Femur (tissue), 1 donor: ENCODE measurements at regions not wholly inside any gene's neighbourhood (a gene's known extent, or its start where the extent isn't known, plus 50 kb on each side); places are given as distances from the start of the nearest gene placed in this dataset.
"Not testable (repeated sequence)": the region's sequence is repeated elsewhere in the genome, so short reads cannot be mapped to it uniquely, and the experiment has no call there.

ENCODE experiments used
- DNase-seq: peaks from one replicate; pipeline ENCODE4 v3.0.0-alpha.2; 2017

DNA sequence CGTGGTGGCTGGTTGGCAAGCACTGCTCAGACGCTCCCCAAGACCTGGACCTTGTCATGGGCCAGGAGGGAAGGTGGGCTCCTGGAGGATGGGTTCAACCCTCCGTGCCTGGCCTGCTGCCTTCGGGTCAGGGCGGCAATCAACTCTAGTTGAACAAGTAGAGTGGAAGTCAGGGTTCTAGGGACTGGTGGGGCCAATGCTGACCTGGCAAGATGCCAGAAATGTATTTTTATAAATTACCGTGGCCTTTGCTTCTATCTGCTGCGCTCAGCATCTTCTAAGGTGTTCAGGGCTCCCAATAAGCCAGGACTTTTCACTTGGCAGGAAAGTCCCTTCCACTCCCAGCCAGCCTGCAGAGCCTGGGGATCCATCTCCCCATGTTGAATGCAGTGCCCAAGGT, 207.1 kb upstream of the N4BP1 start:
- no peak for DNase-seq

DNA sequence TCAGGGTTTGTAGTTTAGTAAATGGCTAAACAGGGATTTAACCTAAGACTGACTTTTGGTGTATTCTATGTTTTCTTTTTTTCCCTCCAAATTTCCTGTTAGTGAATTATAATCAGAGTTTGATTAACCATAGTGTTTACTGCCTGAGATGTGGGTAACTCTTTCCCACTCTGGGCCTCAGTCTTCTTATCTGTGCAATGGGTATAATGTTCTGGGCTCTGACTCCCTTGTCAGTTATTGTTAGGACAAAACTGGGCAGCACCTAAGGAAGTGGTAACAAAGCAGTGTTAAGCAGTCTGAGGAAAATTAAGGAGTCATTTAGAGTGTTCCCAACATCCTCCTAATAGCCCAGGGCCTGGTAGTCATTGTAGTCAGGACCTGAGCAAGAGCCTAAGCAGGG, 206.4 kb upstream of the N4BP1 start:
- no peak for DNase-seq

DNA sequence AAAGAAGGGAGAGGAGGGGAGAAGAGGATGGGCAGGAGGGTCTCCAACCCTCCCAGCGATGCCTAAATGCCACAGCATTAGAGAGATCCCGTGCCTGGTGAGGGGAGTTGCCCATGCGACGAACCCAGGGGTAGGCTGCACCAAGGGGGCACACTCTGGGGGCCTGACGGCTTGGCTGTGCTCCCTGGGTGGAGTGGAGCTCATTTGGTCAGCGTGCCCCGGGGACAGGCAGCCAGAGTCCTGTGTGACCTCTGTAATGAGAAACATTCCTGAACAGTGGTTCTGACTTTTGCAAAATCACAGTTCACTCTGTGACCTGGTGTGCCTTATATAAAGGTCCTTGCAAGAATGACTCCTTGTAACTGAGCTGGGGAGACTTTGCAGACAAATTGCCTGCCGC, 205.0 kb upstream of the N4BP1 start:
- no peak for DNase-seq

DNA sequence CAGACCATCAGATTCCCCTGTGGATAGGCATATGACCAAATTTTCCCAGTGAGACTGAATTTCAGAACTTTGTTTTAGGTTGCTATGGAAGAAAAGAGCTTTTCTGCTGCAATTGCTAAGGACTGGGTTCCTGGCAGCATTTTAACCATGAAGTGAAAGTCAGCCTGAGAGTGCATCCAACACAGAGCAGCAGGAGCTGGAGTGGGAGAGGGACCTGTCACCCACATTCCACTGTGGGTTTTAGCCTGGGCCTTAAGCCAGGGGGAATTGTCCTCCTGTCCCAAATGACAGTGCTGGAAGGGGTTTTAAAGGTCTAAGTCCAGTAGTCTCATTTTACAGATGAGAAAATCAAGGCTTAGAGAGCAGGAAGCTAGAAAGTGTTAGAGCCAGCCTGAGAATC, 203.5 kb upstream of the N4BP1 start:
- no peak for DNase-seq

DNA sequence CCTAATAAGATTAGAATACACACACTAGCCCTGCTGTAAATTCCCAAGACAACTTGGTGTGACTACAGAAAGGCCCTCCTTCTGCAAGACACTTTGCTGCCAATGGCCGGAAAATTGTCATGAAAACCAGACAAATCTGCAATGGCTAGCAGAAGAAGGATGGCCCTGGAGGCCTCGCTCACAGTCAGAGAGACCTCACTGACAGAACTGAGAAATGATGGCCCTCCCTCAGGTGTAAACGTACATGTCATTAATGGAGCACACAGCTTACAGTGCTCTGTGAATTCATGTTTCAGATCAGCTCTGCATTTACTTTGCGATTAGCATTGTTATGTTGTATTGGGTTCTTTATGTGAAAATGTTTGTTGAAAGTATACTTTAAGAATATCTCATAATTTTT, 202.9 kb upstream of the N4BP1 start:
- no peak for DNase-seq

DNA sequence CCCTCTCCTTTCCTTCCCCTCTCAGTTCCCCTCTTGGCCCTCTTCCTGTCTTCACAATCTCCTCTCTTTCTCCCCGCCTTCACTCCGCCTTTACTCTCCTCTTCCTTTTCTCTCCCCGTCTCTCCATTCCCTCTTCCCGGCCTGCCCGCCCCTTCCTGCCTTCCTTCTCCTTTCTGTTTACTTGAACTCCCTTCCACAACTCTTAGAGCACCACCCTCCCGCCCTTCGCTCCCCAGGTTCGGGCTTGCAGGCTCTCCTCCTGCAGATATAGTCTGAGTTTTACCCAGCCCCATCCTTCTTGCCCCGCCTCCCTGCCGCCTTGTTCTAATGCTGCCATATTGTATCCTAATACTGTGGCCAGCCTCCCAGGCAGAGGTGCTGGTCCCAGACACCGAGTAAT, 201.5 kb upstream of the N4BP1 start:
- no peak for DNase-seq

DNA sequence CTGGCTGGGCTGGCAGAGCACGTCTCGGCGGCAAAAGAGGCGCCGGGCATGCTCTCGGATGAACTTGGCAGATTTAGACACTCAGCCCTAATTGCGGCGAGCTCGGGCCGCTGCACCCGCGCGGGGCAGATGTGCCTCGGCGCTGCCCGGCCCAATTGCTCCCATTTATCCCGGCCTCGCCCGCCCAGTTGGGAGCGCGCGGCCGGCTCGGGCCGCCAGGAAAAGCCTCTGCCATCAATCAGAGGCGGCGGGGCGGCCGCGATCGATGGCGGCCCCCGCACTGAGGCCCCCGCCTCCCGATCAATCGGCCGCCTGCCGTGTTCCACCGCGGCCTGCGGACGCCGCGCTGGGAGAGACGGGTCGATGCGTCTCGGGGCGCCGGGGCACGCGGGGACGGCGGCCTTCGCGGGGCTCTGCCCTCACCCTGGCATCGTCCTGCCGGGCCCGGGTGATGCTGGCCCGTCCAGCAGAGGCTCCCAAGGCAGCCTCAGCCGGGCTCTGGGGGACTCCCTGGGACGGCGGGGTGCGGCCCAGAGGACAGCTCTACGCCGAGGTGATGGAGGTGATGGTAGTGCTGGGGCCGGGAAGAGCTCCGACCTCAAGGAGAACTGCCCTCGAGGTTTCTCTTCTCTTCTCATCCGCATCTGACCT, 200.9 kb upstream of the N4BP1 start:
- no peak for DNase-seq

DNA sequence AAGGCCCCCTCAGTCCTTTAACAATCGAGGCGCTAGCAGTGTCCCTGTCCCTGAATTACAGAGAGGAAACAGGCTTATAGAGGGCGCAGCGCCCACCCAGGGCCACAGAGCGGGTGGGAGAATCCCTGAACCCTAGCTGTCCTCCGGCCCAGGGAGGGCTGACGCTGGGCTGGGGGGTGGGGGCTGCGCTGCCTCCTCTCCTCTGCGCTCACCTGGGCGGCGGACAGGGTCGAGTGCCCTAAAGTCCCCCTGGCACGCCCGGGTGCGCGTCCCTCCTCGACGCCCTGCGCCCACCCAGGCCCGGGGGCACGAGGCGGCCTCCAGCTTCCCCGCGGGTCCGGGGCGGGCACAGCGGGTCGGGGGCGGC, 200.4 kb upstream of the N4BP1 start:
- DNase-seq = no peak

DNA sequence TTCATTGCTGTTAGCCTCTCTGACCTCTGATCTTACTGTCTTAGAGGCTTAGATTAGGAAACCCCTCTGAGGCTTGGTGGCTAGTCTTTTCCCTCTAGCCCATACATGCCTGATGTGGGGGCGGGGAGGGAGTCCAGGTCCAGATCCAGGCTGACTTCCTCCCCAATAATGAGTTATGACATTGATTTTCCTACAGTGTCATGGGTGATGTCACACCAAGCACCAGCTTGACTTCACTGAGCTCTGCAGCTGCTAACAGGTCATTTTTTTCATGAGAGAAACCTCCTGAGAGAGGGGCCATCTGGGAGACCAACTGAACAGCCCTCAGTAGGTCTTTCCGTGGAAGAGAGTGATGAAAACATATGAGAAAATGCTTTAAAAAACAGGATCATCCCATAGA, 180.2 kb upstream of the N4BP1 start:
- no peak for DNase-seq

DNA sequence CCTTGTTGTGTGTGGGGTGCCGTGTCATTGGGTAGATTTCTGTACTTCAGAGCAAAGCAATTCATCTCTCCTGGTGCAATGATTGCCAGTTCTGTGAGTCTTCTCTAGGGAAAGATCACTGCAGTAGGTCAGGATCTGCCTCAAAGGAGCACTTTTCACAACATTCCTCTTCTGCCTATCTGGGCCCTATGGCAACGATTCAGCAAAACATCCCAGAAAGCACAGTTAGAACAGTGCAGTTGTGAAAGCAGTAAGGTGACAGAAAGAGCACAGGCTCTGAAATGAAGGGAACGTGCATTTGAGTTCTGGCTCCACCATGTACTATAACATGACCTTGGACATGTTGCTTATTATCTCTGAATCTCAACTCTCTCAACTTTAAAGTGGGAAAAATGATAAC, 178.5 kb upstream of the N4BP1 start:
- DNase-seq = no peak

DNA sequence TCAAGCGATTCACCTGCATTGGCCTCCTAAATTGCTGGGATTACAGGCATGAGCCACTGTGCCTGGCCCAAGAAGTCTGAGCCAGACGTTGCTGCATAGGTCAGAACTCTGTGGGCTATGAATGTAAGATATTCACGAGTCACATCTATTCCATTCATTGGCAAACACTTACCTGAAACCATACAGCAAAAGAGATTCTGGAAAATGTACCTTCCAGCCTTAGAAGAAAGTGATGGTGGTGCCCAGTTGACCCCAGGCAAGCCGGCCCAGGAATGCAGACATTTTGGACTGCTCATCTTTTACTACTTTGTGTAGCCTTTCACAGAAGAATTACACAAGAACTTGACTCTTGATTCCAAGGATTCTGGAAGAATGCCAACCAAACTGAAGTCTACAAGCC, 135.6 kb upstream of the N4BP1 start:
- DNase-seq = no peak

DNA sequence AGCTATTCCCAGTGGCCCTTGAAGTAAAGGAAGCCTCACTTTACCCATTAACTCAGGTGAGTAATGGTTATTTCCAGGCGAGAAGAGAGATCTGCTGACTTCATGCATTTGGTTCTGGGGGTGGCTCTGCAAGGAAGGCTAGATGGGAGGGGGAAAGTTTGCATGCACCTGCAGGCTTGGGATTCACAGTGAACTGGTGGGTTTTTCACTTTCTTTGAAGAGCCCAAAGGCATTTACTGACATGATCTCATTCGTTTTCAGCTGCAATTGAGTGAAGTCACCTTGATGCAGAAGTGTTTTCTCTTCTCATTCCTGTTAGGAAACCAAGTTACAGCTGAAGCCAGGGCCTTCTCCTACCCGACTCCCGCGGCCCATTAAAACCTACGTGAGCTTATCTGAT, 131.0 kb upstream of the N4BP1 start:
- no peak for DNase-seq

DNA sequence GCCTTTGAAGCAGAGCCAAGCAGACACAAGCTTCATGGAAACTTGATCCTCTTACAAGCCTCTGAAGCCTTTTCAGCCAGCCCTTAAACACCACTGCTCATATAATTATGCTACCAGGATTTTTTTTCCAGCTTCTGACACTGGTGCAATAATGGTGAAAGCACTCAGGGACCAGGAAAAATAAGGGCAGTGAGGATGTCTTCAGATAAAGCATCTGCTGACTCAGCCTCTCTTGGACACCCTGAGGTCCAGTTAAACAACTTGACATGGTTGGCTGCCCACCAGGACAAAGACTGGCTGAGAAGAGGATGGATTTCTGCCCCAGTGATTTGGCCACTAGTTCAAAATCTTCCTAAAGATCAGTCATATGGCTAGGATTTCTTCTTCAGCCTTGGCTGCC, 124.2 kb upstream of the N4BP1 start:
- DNase-seq = no peak

DNA sequence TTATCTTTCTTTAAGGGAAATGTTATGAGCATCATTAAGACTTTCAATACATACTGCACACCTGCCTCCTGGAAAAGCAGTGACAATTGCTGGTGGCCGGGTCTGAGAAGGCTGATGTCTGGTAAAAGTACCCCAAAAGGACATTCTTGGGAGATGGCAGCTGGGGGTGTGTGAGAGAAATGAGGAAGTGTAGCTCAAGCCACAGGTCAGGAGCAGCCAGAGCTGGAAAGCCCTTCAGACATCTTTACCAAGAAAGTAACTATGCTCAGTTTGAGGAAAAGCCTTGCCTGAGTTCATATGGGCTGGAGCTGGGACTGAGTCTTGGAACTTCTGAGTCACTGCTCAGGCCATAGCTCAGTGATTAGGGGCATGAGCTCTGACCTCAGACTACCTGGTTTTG, 94.7 kb upstream of the N4BP1 start:
- no peak for DNase-seq

DNA sequence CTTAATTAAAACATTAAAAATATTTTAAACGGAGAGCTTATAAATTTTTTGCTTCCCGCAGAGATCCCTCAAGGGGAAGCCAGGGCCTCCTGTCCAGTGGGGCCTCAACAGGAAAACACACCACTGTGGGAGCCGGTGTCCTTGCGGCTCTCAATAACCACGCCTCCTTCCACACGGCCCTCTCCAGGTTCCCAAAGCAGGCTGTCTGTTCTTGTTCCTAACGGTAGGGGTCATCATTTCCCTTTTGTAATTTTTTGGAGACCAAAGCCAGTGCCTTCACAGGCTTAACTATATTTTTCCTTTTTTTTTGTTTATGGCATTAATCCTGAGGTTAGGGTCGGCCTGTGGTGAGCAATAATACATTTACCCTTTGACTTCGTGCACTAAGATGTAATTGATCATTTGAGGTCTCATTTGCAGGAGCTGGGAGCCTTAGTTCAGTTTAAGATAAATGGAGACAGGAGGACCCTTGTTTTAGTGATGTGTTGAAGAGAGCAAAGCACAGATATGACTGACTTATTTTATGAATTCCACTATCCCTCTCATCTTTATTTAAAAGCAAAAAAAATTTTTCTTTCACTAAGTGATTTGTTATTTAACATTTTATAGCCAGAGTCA, 77.5 kb upstream of the N4BP1 start:
- peak; percentile 47 for DNase-seq

DNA sequence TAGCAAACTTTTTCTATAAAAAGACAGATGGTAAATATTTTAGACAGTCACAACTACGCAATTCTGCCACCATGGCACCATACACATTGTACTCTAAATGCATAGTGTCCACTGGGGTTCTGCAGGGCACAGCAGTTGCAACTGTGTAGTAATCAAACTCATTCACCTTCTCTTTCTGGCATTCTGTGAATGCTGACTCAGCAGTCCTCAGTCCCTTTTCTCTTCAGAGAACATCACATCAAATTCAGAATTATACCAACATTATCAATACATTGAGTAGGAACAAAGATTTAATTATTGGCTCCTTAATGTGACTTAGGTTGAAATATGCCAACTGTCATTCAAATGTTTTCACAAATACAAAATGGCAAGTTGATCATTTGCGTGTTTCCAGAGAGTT, 74.2 kb upstream of the N4BP1 start:
- no peak for DNase-seq

DNA sequence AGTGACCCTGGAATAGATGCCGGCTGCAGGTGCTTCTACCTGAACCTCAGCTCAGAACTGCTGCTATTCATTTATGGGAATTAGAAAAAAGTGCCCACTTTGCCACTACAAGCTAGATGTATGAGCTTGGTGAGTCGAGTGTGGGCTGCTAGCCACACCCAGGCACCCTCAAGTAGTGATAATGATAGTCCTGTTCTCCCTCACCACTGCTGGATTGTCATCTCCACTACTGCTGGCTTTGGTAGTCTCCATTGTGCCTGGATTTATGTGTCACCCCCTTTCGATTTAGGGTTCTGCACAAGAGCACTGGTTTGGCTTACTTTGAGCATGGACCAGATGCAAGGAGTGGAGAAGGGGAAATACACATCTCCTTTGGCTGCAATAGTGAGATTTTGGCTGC, 73.0 kb upstream of the N4BP1 start:
- no peak for DNase-seq

DNA sequence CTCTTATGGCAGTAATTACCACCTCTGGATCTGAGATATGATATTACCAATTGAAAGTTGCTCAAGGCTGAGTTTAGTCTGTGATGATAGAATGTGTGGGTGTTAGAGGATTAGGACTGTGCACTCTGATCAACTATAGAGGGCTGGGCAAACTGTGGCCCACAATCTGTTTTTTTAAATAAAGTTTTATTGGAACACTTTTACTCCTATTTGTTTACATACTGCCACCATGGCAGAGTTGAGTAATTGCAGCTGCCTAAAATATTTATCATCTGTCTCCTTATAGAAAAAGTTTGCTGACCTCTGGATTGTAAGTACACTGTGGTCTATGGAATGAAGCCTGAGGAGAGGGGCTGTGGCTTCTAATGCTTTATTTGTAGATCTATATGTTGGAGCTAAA, 71.5 kb upstream of the N4BP1 start:
- DNase-seq = no peak

DNA sequence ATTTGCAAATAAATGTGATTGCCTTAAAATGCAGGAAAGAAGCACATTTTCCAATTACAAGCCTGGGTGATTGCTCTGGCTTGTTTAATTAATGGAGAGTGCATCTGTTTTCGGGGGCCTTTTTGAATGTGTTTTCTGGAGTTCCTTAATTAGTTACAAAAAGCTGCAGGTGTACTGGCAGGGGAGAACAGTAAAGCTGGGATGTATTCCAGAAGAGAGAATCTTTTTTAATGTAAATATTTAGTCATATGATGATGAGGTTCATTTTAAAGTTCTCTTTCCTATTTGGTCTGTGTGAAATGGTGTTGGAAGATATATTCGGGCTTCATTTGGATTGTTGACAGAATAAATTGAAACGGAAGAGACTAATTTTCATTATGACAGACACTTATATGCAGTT, 70.9 kb upstream of the N4BP1 start:
- DNase-seq = no peak

DNA sequence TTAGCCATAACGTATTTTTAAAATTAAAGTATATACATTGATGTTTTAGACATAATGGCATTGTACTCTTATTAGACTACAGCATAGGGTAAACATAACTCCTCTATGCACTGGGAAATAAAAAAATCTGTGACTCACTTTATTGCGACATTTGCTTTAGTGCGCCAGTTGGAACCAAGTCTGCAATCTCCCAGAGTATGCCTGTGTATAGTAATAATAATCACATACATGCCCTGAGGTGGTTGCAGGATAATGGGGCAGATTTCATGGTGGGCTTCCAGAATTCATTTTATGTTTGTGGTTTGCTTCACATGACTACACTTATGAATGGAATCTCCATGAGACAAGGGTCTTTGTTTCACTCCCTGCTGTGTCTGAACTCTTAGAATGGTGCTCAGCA, 66.9 kb upstream of the N4BP1 start:
- no peak for DNase-seq

DNA sequence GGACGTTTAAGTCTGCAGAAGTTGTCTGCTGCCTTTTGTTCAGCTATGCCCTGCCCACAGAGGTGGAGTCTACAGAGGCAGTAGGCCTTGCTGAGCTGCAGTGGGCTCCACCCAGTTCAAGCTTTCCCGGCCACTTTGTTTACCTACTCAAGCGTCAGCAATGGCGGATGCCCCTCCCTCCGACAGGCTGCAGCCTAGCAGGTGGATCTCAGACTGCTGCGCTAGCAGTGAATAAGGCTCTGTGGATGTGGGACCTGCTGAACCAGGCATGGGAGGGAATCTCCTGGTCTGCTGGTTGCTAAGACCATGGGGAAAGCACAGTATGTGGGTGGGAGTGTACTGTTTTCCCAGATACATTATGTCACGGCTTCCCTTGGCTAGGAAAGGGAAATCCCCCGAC, 58.2 kb upstream of the N4BP1 start:
- DNase-seq = not testable (repeated sequence)

DNA sequence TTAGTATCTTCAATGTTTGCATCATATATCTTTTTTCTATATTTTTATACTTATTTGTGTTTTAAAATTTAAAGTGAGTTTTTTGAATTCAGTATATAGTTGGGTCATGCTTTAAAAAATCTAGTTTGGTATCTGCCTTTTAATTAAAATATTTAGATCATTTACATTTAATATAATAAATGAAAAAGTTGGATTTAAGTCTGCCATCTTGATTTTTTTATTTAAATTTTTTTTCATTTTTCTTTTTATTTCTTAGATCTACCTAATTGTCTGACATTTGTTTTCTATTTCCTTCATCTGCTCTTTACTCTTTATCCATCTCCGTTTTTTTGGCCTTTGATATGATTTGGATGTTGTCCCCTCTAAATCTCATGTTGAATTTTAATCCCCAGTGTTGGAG, 50.0 kb upstream of the N4BP1 start:
- no peak for DNase-seq
